Keratinocyte (primary cell): ENCODE measurements at regions not wholly inside any gene's neighbourhood (a gene's known extent, or its start where the extent isn't known, plus 50 kb on each side); places are given as distances from the start of the nearest gene placed in this dataset.

Source experiments
- DNase-seq: peaks from one replicate; pipeline ENCODE4 v3.0.0-alpha.2; 2011; ENCODE audit warnings: low read depth, missing footprints, low spot score
- FAIRE-seq: peaks from 2 replicates; lab custom pipeline; 2011; peaks lifted over from hg19 to GRCh38; lab: Jason Lieb, UNC
- H2AFZ ChIP-seq: 2 replicates; pipeline ENCODE4 v1.6.0; 2012; ENCODE audit warnings: low read length, control low read depth, inconsistent platforms; ENCODE audit not compliant: control insufficient read depth
- H3K27ac ChIP-seq: 2 replicates; pipeline ENCODE4 v1.5.1; 2011; ENCODE audit warnings: low read length; ENCODE audit not compliant: control insufficient read depth, insufficient read depth
- H3K27me3 ChIP-seq: 3 replicates; pipeline ENCODE4 v1.6.0; 2011; ENCODE audit warnings: low read length; ENCODE audit not compliant: control insufficient read depth, insufficient read depth; ENCODE audit errors: extremely low read depth
- H3K36me3 ChIP-seq, 2 experiments: 2 replicates in 1 of 2; 3 replicates in 1 of 2; pipeline ENCODE4 v1.5.1; 2011; ENCODE audit warnings: low read length in 2 of 2, mild to moderate bottlenecking in 1 of 2; ENCODE audit not compliant: control insufficient read depth in 2 of 2, insufficient read depth in 2 of 2; ENCODE audit errors: extremely low read depth in 1 of 2
- H3K4me1 ChIP-seq: 3 replicates; pipeline ENCODE4 v1.5.1; 2011; ENCODE audit warnings: low read length; ENCODE audit not compliant: control insufficient read depth, insufficient read depth; ENCODE audit errors: extremely low read depth
- H3K4me2 ChIP-seq: 3 replicates; pipeline ENCODE4 v1.6.0; 2011; ENCODE audit warnings: low read depth, low read length; ENCODE audit not compliant: control insufficient read depth, insufficient read depth; ENCODE audit errors: extremely low read depth
- H3K4me3 ChIP-seq, 3 experiments: fragments of 200-600 bp in 1 of 3; sonication (generic) in 1 of 3; 2 replicates in 2 of 3; 3 replicates in 1 of 3; pipeline ENCODE4 v1.5.1; 2011 to 2016; ENCODE audit warnings: low read length in 3 of 3, mild to moderate bottlenecking in 3 of 3, control low read depth in 2 of 3, inconsistent platforms in 1 of 3, low read depth in 1 of 3, mixed read lengths in 1 of 3, mixed run types in 1 of 3, moderate library complexity in 1 of 3; ENCODE audit not compliant: control insufficient read depth in 2 of 3, insufficient read depth in 2 of 3; ENCODE audit errors: extremely low read depth in 1 of 3
- H3K79me2 ChIP-seq: 2 replicates; pipeline ENCODE4 v1.6.0; 2012; ENCODE audit warnings: low read length; ENCODE audit not compliant: control insufficient read depth, insufficient read depth
- H3K9ac ChIP-seq: 3 replicates; pipeline ENCODE4 v1.6.0; 2011; ENCODE audit warnings: low read length; ENCODE audit not compliant: control insufficient read depth, insufficient read depth; ENCODE audit errors: extremely low read depth
- H3K9me1 ChIP-seq: 3 replicates; pipeline ENCODE4 v1.6.0; 2011; ENCODE audit warnings: low read length; ENCODE audit not compliant: control insufficient read depth, insufficient read depth; ENCODE audit errors: extremely low read depth
- H3K9me3 ChIP-seq: 2 replicates; pipeline ENCODE4 v1.5.1; 2012; ENCODE audit warnings: low read depth, low read length; ENCODE audit not compliant: control insufficient read depth
- H4K20me1 ChIP-seq: 3 replicates; pipeline ENCODE4 v1.6.0; 2011; ENCODE audit warnings: low read length; ENCODE audit not compliant: control insufficient read depth, insufficient read depth; ENCODE audit errors: extremely low read depth
- EZH2 ChIP-seq: IDR thresholded peaks from one replicate; pipeline ENCODE4 v1.6.1; 2012; ENCODE audit warnings: inconsistent platforms, mild to moderate bottlenecking, low read length, moderate library complexity
- dilution Hi-C: fragments of 300-500 bp; cut with MboI; formaldehyde crosslinking; loops from one replicate; pipeline ENCODE4 v1.7.0; 2020; ENCODE audit warnings: low sequenced_read_pairs; ENCODE audit not compliant: extremely low pct_ligation_motif_present
- TF ChIP-seq, protein P1 (sequence below), 3 experiments: IDR thresholded peaks in 1 of 3; conservative IDR thresholded peaks in 1 of 3; optimal IDR thresholded peaks in 1 of 3; 2 replicates in 2 of 3; 3 replicates in 1 of 3; pipeline versions ENCODE3 to v1.5.1; 2011; ENCODE audit warnings: low read length in 3 of 3, mild to moderate bottlenecking in 3 of 3, moderate library complexity in 2 of 3, control low read depth in 1 of 3, inconsistent platforms in 1 of 3; ENCODE audit not compliant: insufficient read depth in 2 of 3; ENCODE audit errors: extremely low read depth in 1 of 3

DNA sequence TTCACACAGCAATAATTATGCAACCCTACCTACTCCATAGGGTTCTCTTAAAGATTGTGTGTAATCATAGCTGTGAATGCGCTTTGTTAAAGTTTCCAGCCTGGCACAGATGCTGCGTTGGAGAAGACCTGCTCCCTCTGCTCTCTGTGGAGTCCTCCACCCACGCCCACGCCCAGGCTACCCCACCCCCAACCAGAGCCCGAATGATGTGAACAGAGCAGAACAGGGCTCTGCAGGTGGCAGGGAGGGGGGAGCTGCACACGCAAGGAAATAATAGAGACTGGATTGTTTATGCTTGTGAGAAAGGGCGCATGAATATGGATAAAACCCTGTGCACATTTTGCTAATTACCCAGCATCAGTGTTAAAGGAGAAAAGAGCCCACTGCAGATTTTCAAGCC is 447.5 kb downstream of the BCL11A start:
- Histone ChIP-seq H2AFZ (no peak overlapping the region), H3K27me3 (no peaks in the 10 kb centered on the region), H3K4me1 (no peaks in the 10 kb centered on the region), H3K36me3 (no peaks in the 10 kb centered on the region), H3K9ac (no peak overlapping the region), H4K20me1 (no peaks in the 10 kb centered on the region), H3K4me3 (no peak overlapping the region), H3K4me2 (no peak overlapping the region), H3K27ac (no peak overlapping the region), H3K9me1 (no peaks in the 10 kb centered on the region), H3K79me2 (no peaks in the 10 kb centered on the region), H3K9me3 (no peaks in the 10 kb centered on the region)
- dilution Hi-C loops, result no loop called here
- TF ChIP-seq, protein P1, sequence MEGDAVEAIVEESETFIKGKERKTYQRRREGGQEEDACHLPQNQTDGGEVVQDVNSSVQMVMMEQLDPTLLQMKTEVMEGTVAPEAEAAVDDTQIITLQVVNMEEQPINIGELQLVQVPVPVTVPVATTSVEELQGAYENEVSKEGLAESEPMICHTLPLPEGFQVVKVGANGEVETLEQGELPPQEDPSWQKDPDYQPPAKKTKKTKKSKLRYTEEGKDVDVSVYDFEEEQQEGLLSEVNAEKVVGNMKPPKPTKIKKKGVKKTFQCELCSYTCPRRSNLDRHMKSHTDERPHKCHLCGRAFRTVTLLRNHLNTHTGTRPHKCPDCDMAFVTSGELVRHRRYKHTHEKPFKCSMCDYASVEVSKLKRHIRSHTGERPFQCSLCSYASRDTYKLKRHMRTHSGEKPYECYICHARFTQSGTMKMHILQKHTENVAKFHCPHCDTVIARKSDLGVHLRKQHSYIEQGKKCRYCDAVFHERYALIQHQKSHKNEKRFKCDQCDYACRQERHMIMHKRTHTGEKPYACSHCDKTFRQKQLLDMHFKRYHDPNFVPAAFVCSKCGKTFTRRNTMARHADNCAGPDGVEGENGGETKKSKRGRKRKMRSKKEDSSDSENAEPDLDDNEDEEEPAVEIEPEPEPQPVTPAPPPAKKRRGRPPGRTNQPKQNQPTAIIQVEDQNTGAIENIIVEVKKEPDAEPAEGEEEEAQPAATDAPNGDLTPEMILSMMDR (optimal IDR thresholded peaks at IDR 0.05 in 1 of 3, IDR thresholded peaks at IDR 0.05 in 1 of 3, conservative IDR thresholded peaks at IDR 0.05 in 1 of 3; ENCODE audit: extremely low read depth in 1 of 3, insufficient read depth in 2 of 3, low read length in 3 of 3), result no peak
- TF ChIP-seq EZH2, result no peak
- no peak for DNase-seq
- no peak for FAIRE-seq

DNA sequence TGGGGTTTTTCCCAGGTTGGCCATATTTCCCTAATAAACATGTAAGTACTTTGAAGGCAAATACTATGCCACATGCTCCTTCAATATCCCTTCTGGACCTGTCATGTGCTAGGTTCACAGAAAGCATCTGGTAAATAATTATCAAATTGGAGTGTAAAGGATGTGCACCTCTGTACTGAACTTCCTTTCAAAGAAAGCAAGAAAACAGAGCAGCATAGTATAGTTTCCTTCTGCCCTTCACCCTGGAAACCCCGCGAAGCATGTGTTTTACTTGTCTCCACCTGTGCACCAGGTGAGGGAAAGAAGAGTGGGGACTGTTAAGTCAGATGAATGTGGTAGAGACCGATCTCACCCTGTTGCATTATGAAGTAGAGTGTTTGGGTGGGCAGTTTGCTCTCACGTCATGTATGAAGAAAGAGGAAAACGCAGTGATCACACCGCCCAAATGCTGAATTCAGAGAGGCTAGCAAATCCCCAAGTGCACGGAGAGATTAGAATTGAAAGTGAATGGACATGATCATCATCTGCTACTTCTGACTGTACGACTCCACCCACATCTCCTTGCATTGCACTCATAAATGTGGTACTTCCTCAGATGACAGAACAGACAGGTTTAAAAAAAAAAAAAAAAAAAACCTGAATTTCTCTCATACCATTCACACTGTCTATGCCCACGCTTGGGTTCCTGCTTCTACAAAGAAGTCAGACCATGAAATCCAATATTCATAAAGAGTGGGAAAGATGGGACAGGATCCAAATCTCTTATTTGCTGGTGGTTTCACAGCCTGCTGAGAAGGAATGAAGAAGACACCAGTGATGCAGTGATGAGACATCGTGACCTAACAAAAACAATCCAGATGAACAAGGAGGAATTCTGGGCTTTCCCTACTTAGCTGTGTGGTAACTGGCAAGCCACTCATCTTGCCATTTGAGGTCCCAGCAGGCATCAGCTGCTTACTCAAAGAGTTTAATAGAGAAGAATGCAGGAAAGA is 448.6 kb downstream of the BCL11A start:
- TF ChIP-seq EZH2, result no peak
- TF ChIP-seq, protein P1 (optimal IDR thresholded peaks at IDR 0.05 in 1 of 3, IDR thresholded peaks at IDR 0.05 in 1 of 3, conservative IDR thresholded peaks at IDR 0.05 in 1 of 3; ENCODE audit: extremely low read depth in 1 of 3, insufficient read depth in 2 of 3, low read length in 3 of 3), result no peak
- FAIRE-seq (no peak), DNase-seq (no peak)
- H2AFZ ChIP-seq, result no peak overlapping the region
- dilution Hi-C loops, result no loop called here
- H3K9me3 ChIP-seq, result no peaks in the 10 kb centered on the region
- no peak overlapping the region for H3K4me2 ChIP-seq
- H3K27me3 ChIP-seq, result no peaks in the 10 kb centered on the region
- no peaks in the 10 kb centered on the region for H3K4me1 ChIP-seq
- H3K4me3 ChIP-seq, result no peak overlapping the region
- no peaks in the 10 kb centered on the region for H3K79me2 ChIP-seq
- H3K27ac ChIP-seq, result no peak overlapping the region
- H3K36me3 ChIP-seq, result no peaks in the 10 kb centered on the region
- H4K20me1 ChIP-seq, result no peaks in the 10 kb centered on the region
- no peaks in the 10 kb centered on the region for H3K9me1 ChIP-seq
- no peak overlapping the region for H3K9ac ChIP-seq
